OCI-LY3 (cell line): ENCODE measurements at regions not wholly inside any gene's neighbourhood (a gene's known extent, or its start where the extent isn't known, plus 50 kb on each side); places are given as distances from the start of the nearest gene placed in this dataset.

Experiments
- H2AFZ ChIP-seq: fragments of 200-600, 300-600 bp; shearing (Covaris generic); 2 replicates; pipeline ENCODE4 v1.6.0; 2014; ENCODE audit warnings: antibody characterized with exemption, low read depth, low read length
- H3K27ac ChIP-seq: fragments of 200-600, 300-600 bp; sonication (generic); 2 replicates; pipeline ENCODE4 v1.5.1; 2014; ENCODE audit warnings: mild to moderate bottlenecking, low read length, moderate library complexity, mixed read lengths
- H3K27me3 ChIP-seq: fragments of 200-600, 300-600 bp; sonication (generic); 2 replicates; pipeline ENCODE4 v1.6.1; 2014; ENCODE audit warnings: low read depth, low read length, mixed read lengths
- H3K36me3 ChIP-seq: fragments of 200-600, 300-600 bp; sonication (generic); replicated peaks from 2 replicates; pipeline ENCODE3; 2014; ENCODE audit warnings: low read depth, low read length, mixed read lengths
- H3K4me1 ChIP-seq: fragments of 300-600, 200-600 bp; sonication (generic); 2 replicates; pipeline ENCODE4 v1.6.1; 2014; ENCODE audit warnings: low read length, mixed read lengths
- H3K4me2 ChIP-seq: fragments of 200-600, 300-600 bp; sonication (generic); 2 replicates; pipeline ENCODE4 v1.6.1; 2014; ENCODE audit warnings: low read length, mixed read lengths
- H3K4me3 ChIP-seq: fragments of 300-600, 200-600 bp; sonication (generic); 2 replicates; pipeline ENCODE4 v1.5.1; 2014; ENCODE audit warnings: antibody characterized with exemption, mild to moderate bottlenecking, low read length, moderate library complexity
- H3K79me2 ChIP-seq: fragments of 300-600, 200-600 bp; shearing (Covaris generic); 2 replicates; pipeline ENCODE4 v1.6.1; 2014; ENCODE audit warnings: mild to moderate bottlenecking, low read length, mixed read lengths
- H3K9ac ChIP-seq: fragments of 300-600, 200-600 bp; shearing (Covaris generic); 2 replicates; pipeline ENCODE4 v1.6.0; 2014; ENCODE audit warnings: mild to moderate bottlenecking, low read length, moderate library complexity
- H3K9me3 ChIP-seq: fragments of 200-600, 300-600 bp; shearing (Covaris generic); 2 replicates; pipeline ENCODE4 v1.6.1; 2014; ENCODE audit warnings: low read length, mixed read lengths; ENCODE audit not compliant: insufficient read depth
- H4K20me1 ChIP-seq: fragments of 200-600, 300-600 bp; sonication (generic); 2 replicates; pipeline ENCODE4 v1.6.1; 2016; ENCODE audit warnings: low read length, mixed read lengths; ENCODE audit not compliant: insufficient read depth
- CTCF ChIP-seq: fragments of 200-600, 300-600 bp; sonication (generic); IDR thresholded peaks from 2 replicates; pipeline ENCODE4 v1.5.1; 2014; ENCODE audit warnings: antibody characterized with exemption, low read length, low read depth
- EZH2phosphoT487 ChIP-seq: fragments of 200-600 bp; shearing (Covaris generic); IDR thresholded peaks from 2 replicates; pipeline ENCODE4 v1.6.1; 2018; ENCODE audit warnings: antibody characterized with exemption, mixed run types, low read depth

- Histone ChIP-seq H3K79me2 (no peaks in the 10 kb centered on the region), H3K4me3 (no peak overlapping the region), H4K20me1 (no peaks in the 10 kb centered on the region), H3K27ac (no peak overlapping the region), H3K27me3 (no peaks in the 10 kb centered on the region), H3K9ac (no peak overlapping the region), H2AFZ (no peak overlapping the region), H3K4me2 (no peak overlapping the region), H3K36me3 (no peaks in the 10 kb centered on the region), H3K9me3 (no peaks in the 10 kb centered on the region), H3K4me1 (no peaks in the 10 kb centered on the region)
- TF ChIP-seq EZH2phosphoT487: no peak
Observed at GRCh38 chr6:153843420-153843819, 195.6 kb upstream of the OPRM1 start.

DNA sequence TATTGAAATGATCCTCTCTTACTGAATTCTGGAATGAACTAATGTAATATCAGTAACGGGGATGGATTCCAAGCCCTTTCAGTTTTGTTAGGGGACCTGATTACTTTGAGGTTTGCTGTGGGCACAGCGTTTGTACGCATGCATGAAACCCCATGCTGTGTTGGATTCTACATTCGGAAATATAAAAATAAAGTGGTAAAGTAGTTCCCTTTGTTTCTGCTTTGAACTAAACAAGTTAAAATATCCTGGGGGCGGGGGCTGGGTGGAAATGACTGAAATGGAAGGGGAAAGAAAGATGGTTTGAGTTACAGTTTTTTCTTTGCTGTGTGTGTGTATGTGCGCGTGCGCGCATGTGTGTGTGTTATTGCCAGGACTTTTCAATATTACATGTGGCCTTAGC is 196.5 kb upstream of the OPRM1 start:
- H3K79me2 ChIP-seq: no peaks in the 10 kb centered on the region
- H3K4me1 ChIP-seq: no peaks in the 10 kb centered on the region
- H3K36me3 ChIP-seq: no peaks in the 10 kb centered on the region
- H2AFZ ChIP-seq: no peak overlapping the region
- no peaks in the 10 kb centered on the region for H4K20me1 ChIP-seq
- no peaks in the 10 kb centered on the region for H3K9me3 ChIP-seq
- TF ChIP-seq CTCF (no peak), EZH2phosphoT487 (no peak)
- H3K4me2 ChIP-seq: no peak overlapping the region
- H3K27ac ChIP-seq: no peak overlapping the region
- no peak overlapping the region for H3K4me3 ChIP-seq
- H3K27me3 ChIP-seq: no peaks in the 10 kb centered on the region
- H3K9ac ChIP-seq: no peak overlapping the region

GRCh38 chr6:153840039-153840850 is 198.8 kb upstream of the OPRM1 start:
- no peak overlapping the region for H3K4me3 ChIP-seq
- H3K27ac ChIP-seq: no peak overlapping the region
- H3K4me1 ChIP-seq: no peaks in the 10 kb centered on the region
- no peaks in the 10 kb centered on the region for H3K27me3 ChIP-seq
- no peak for TF ChIP-seq CTCF
- TF ChIP-seq EZH2phosphoT487: no peak
- no peak overlapping the region for H3K9ac ChIP-seq
- no peaks in the 10 kb centered on the region for H3K9me3 ChIP-seq
- H3K79me2 ChIP-seq: no peaks in the 10 kb centered on the region
- H3K4me2 ChIP-seq: no peak overlapping the region
- no peaks in the 10 kb centered on the region for H3K36me3 ChIP-seq
- no peak overlapping the region for H2AFZ ChIP-seq
- H4K20me1 ChIP-seq: no peaks in the 10 kb centered on the region

- no peak overlapping the region for H3K4me2 ChIP-seq
- H3K4me3 ChIP-seq: no peak overlapping the region
- H3K27me3 ChIP-seq: no peaks in the 10 kb centered on the region
- H3K4me1 ChIP-seq: no peaks in the 10 kb centered on the region
- no peaks in the 10 kb centered on the region for H3K79me2 ChIP-seq
- no peak overlapping the region for H2AFZ ChIP-seq
- TF ChIP-seq CTCF (no peak), EZH2phosphoT487 (no peak)
- H4K20me1 ChIP-seq: no peaks in the 10 kb centered on the region
- H3K36me3 ChIP-seq: no peaks in the 10 kb centered on the region
- H3K27ac ChIP-seq: no peak overlapping the region
- H3K9me3 ChIP-seq: no peaks in the 10 kb centered on the region
- no peak overlapping the region for H3K9ac ChIP-seq
Observed at GRCh38 chr6:153832543-153832942, 206.5 kb upstream of the OPRM1 start.
